ENCODE measurements at regions not wholly inside any gene's neighbourhood (a gene's known extent, or its start where the extent isn't known, plus 50 kb on each side); places are given as distances from the start of the nearest gene placed in this dataset.

- TF ChIP-seq SUZ12 (IDR thresholded peaks at IDR 0.05) (no peak), PKNOX1 (IDR thresholded peaks at IDR 0.05) (no peak), NFRKB (IDR thresholded peaks at IDR 0.05) (no peak)
Measured at GRCh38 chr2:187105218-187105617, 256.2 kb upstream of the ZSWIM2 start.
